ENCODE measurements at regions not wholly inside any gene's neighbourhood (a gene's known extent, or its start where the extent isn't known, plus 50 kb on each side); places are given as distances from the start of the nearest gene placed in this dataset.

GRCh38 chr4:95693594-95693993 lies 144.8 kb upstream of the UNC5C start:
- TF ChIP-seq EZH2 (IDR thresholded peaks at IDR 0.05; ENCODE audit: low read depth, unreplicated experiment) (no peak), REST (IDR thresholded peaks at IDR 0.05; ENCODE audit: unreplicated experiment) (no peak), POLR2AphosphoS5 (IDR thresholded peaks at IDR 0.05; ENCODE audit: low read depth) (no peak), CTCF (conservative IDR thresholded peaks at IDR 0.05; ENCODE audit: low read depth in 2 of 2) (peak; percentile 58 to 82), EZH2phosphoT487 (IDR thresholded peaks at IDR 0.05; ENCODE audit: unreplicated experiment) (no peak), CREB1 (CRISPR knock-in tag; IDR thresholded peaks at IDR 0.05; ENCODE audit: low read depth) (no peak), ETS1 (IDR thresholded peaks at IDR 0.05) (no peak), JUNB (IDR thresholded peaks at IDR 0.05; ENCODE audit: unreplicated experiment) (no peak), ZNF114 (CRISPR knock-in tag; IDR thresholded peaks at IDR 0.05) (no peak), STAT1 (IDR thresholded peaks at IDR 0.05; ENCODE audit: unreplicated experiment) (no peak)
